ENCODE measurements at regions not wholly inside any gene's neighbourhood (a gene's known extent, or its start where the extent isn't known, plus 50 kb on each side); places are given as distances from the start of the nearest gene placed in this dataset.
"Not testable (repeated sequence)": the region's sequence is repeated elsewhere in the genome, so short reads cannot be mapped to it uniquely, and the experiment has no call there.

DNA sequence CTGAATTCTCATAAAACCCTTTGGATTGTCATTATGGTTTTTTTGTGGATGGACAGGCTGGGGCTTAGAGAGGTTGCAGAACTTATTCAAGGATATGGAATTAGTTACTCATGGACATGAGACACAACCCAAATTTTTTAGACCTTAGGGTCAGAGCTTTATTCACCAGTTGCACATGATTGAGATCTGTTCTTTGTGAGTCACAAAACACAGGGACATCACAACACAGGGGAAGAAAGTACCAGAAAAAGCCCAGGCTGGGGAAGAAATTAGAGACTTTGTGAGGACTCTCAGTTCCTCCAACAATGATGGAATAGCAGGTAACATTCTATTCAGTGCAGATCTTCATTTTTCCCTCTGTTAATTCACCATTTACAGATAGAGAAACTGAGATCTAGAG is 602.4 kb upstream of the CPEB2 start:
- no peak for DNase-seq

DNA sequence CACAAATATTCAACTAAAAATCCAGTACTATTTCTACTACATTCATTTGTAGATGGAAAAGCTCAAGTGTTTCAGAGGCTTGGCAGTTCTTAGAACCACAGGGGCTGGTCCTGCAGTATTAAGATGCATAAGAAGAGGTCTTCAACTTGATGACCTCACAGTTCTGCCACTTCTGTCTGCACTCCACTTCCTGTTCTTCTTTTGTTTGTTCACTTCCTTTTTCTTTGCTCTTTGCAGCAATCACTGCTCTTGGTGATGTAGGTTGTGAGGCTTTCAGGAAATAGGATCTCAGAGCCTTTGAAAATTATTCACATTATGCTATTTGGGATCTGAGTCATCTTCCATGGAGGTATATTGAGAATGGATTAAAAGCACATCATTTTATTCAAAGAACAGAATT is 602.0 kb upstream of the CPEB2 start:
- DNase-seq = no peak

DNA sequence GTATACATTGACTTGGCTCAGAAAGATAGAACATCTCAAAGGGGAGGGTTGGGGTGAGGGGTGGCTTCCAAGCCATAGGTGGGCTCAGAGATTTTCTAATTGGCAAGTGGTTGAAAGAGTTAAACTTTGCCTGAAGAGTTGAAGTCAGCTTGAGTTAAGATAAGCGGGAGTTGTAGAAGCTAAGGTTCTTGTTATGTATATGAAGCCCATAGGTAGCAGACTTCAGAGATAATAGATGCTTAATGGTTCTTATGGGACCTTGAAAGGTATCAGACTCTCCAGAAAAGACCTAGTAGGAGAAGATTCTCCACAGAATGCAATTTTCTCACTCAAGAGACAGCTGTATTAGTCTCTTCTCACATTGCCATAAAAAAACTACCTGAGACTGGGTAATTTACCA is 599.1 kb upstream of the CPEB2 start:
- DNase-seq = no peak

GRCh38 chr4:14404730-14405129 is 597.6 kb upstream of the CPEB2 start:
- no peak for DNase-seq

GRCh38 chr4:14410516-14410915 is 591.8 kb upstream of the CPEB2 start:
- no peak for DNase-seq

- DNase-seq = no peak
Measured at GRCh38 chr4:14415146-14415545, 587.1 kb upstream of the CPEB2 start.

- DNase-seq = no peak
Measured at GRCh38 chr4:14419516-14419915, 582.8 kb upstream of the CPEB2 start.

GRCh38 chr4:14426297-14426696 is 576.0 kb upstream of the CPEB2 start:
- DNase-seq = not testable (repeated sequence)

DNA sequence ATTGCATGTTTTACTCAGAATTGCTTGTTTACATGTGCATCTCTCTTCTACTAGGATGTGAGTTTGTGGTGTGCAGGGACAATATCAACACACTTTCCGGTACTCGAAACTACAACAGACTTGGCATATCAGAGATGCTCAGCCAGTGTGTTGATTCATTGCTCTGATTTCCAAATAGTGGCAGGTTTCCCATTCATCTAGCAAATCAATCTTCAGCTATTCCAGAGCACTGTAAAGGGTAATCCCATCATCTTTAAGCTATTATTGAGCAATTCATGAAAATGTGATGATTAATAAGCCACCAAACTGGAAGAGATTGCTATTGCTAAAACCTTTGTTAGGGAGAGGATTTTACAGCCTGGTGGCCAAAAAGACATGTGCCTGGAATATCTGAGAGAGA is 574.2 kb upstream of the CPEB2 start:
- no peak for DNase-seq

DNA sequence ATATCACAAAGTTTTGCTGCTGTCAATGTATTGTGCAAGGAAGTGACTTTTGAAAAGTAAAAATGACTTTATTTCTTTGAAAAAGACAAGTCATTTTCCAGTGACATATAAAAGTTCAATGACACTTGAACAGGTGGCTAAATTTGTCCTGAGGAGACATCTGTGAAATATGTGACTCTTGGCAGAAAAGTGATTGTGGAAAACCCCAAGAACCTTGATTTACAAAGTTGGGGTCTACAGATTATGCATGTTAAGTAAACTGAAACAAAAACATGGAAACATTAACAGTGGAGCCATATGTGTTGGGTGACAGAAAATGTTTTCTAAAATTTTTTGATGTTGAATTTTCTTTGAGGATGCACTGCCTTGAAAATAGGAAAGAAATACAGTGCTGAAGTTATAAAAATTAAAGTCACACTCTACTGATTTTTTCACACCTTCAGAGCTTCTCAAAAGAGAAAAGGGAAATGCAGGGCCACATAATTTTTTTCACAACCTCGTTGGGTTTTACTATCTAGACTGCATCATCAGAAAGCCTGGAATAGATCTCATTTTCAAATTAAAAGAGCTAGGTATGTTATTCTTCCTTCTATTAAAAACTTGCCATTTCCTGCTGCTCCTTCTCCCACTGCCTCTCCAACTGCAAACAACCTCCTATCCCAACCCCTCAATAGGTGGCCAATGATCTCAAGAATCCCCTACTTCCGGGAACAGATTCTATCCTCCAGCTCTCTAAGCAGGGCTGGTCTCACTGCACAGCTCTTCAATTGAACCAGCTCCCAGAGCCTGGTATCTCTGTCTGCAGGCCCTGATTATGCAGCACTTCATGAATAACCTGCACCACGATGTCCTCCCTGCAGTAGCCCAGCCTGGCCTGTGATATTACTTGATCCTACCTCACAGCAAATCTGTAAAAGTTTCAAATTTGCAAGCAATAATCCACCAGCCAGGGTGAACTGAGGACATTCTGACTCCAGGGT is 570.8 kb upstream of the CPEB2 start:
- no peak for DNase-seq

DNA sequence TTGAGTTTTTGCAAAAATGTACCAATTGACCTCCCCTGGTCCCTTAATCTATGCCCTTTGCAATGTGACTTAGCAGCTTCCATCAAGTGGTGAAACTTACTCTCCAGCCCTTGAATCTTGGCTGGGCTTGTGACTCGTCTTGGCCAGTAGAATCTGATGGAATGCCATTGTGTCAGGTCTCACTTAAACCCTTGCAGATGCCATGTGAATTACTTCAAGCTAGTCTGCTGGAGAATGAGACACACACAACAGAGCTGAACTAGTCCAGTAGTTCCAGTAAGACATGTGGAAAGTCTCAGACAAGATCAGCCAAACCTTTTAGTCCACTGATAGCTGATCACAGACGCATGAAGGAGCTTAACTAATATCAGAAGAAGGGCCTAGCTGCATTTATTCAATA is 567.8 kb upstream of the CPEB2 start:
- DNase-seq = no peak

GRCh38 chr4:14434916-14435315 is 567.4 kb upstream of the CPEB2 start:
- DNase-seq = no peak

GRCh38 chr4:14441561-14441960 is 560.7 kb upstream of the CPEB2 start:
- no peak for DNase-seq

- DNase-seq = no peak
Measured at GRCh38 chr4:14445882-14446281, 556.4 kb upstream of the CPEB2 start.

- DNase-seq = no peak
Measured at GRCh38 chr4:14446311-14446710, 556.0 kb upstream of the CPEB2 start.

GRCh38 chr4:14446904-14447303 is 555.4 kb upstream of the CPEB2 start:
- no peak for DNase-seq

- no peak for DNase-seq
Measured at GRCh38 chr4:14449308-14449707, 553.0 kb upstream of the CPEB2 start.

GRCh38 chr4:14452001-14452400 is 550.3 kb upstream of the CPEB2 start:
- no peak for DNase-seq

GRCh38 chr4:14452764-14453163 is 549.5 kb upstream of the CPEB2 start:
- DNase-seq = no peak

DNA sequence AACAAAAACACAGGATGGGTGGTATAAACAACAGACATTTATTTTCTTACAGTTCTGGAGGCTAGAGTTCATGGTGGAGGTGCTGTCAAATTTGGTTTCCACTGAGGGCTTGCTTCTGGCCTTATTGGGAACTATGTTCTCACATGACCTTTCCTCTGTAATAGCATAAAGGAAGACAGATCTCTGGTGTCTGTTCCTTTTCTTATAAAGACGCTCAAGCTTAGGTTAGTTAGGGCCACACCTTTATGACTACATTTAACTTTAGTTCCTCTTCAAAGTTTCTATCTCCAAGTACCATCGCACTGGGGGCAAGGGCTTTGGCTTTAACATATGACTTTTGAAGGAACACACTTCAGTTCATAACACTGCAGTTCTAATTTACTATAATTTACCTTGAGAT is 543.8 kb upstream of the CPEB2 start:
- DNase-seq = no peak

DNA sequence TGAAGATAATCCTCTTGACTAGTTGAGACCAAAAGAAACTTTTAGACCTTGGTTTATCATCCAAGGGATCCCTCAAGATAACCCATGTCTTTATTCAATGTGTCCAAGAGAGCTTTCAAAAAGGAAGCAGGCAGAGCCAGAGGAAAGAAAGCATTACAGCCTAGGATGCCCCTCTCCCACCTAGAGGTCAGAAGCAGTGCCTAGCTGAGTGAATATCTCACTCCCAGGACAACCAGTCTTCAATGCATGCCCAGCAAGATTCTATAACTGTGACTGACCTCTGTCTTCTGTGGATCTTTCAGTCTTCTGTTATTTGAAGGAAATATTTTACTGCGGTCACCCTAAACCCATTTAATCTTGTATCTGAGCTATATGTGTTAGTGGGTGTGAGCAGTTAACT is 537.2 kb upstream of the CPEB2 start:
- DNase-seq = no peak

- no peak for DNase-seq
Measured at GRCh38 chr4:14465507-14465906, 536.8 kb upstream of the CPEB2 start.

DNA sequence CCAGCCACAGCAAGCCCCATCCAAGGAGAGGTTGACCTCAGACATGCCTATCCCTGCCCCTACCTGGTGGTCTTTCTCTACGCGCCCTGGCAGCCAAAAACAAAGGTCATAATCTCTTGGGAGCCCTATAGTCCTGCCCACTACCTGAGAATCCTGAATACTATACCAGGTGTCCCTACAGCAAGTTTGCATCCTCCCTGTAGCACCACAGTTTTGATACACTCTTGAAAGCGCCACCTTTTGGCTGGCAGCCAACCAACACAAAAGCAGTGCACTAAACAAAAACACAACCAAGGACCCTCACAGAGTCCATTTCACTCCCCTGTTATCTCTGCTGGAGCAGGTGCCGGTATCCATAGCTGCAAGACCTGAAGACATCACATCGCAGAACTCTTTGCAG is 523.8 kb upstream of the CPEB2 start:
- no peak for DNase-seq

GRCh38 chr4:14496408-14496807 is 505.9 kb upstream of the CPEB2 start:
- DNase-seq = no peak

DNA sequence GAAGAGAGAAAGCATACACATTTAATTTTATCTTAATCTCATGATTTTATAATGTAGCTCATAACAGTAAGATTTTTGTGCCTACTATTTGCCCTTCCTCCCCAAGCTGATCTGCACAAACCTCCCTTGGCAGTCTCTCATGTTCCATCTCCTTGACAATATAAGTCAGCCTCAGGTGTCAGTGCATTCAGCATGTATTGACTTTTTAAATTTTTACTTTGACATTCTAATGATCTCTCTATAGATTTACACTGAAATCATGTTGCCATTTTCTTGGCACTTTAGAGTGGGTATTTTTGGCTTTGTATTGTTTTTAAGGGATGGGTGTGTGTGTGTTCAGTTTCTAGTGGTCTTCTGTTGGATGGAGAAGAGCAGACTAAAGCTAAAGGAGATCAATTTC is 505.3 kb upstream of the CPEB2 start:
- DNase-seq = no peak

All from left hindlimb (tissue), 1 donor.